ENCODE measurements at regions not wholly inside any gene's neighbourhood (a gene's known extent, or its start where the extent isn't known, plus 50 kb on each side); places are given as distances from the start of the nearest gene placed in this dataset.

DNA sequence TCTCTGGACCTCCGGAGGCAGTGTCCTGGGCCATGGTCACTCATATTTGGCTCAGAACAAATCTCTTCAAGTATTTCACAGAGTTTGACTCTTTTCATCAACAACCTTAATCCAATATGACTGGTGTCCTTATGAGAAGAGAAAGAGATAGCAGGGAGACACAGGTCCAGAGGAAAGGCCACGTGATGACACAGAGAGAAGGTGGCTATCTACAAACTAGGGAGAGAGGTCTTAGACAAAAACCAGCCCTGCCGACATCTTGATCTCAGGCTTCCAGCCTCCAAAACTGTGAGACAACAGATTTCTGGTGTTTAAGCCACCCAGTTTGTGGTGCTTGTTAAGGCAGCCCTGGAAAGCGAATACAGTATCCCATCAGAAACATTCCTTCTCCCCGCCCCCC, 237.1 kb upstream of the PROK2 start:
- no peak for TF ChIP-seq POLR2AphosphoS5 (IDR thresholded peaks at IDR 0.05; ENCODE audit: low read depth, low read length)
- no peak for TF ChIP-seq POLR2A (IDR thresholded peaks at IDR 0.05; ENCODE audit: low read depth, low read length)
- no peak for TF ChIP-seq TAF1 (IDR thresholded peaks at IDR 0.05; ENCODE audit: borderline replicate concordance, low read depth, low read length)
